ENCODE measurements at regions not wholly inside any gene's neighbourhood (a gene's known extent, or its start where the extent isn't known, plus 50 kb on each side); places are given as distances from the start of the nearest gene placed in this dataset.

GRCh38 chr11:29756871-29757270 lies 260.0 kb downstream of the KCNA4 start:
- no peak for TF ChIP-seq CTCF (IDR thresholded peaks at IDR 0.05; ENCODE audit: low read depth, low read length, missing control alignments)
- H3K4me3 ChIP-seq (replicated peaks; ENCODE audit: low read depth, low read length): no peak overlapping the region
- DNase-seq (ENCODE audit: extremely low read depth, low read depth): no peak

GRCh38 chr11:29755474-29755873 lies 261.4 kb downstream of the KCNA4 start:
- DNase-seq (ENCODE audit: extremely low read depth, low read depth): no peak
- H3K4me3 ChIP-seq (replicated peaks; ENCODE audit: low read depth, low read length): no peak overlapping the region
- no peak for TF ChIP-seq CTCF (IDR thresholded peaks at IDR 0.05; ENCODE audit: low read depth, low read length, missing control alignments)

DNA sequence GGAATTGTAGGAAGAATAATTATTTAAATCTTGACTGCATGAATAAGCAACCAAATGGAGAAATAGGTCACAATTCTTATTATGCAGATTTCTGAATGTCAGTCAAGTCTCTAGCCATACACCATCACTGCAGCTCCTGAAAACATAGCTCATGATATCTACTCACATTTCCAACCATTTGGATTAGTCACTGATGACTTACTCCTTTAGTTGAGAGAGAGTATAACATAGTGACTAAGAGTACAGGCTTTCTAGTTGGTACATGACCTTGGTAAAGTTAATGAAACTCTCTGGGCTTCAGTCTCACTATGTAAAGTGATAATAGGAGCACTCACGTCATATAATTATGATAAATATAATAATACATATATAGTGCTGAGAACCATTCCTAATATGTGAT lies 265.2 kb downstream of the KCNA4 start:
- no peak for TF ChIP-seq CTCF (IDR thresholded peaks at IDR 0.05; ENCODE audit: low read depth, low read length, missing control alignments)
- DNase-seq (ENCODE audit: extremely low read depth, low read depth): no peak
- no peak overlapping the region for H3K4me3 ChIP-seq (replicated peaks; ENCODE audit: low read depth, low read length)

DNA sequence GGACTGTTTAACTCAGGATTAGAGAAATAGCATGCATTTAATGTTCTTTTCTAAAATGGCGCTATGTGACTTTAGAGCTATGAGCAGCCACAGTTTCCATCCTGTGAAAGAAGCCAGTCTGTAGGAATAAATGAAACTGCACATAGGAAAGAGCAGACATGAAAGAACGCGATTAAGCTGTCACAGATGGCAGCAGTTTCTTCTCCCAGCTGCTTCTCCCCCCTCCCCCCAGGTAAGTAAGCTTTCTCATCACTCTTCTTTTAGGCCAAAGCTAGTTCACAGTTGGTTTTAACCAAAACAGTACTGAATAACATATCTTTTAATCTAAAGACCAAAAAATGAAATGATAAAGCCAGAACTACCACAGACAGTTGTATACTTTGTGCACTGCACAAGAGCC lies 266.4 kb downstream of the KCNA4 start:
- no peak for DNase-seq (ENCODE audit: extremely low read depth, low read depth)
- no peak overlapping the region for H3K4me3 ChIP-seq (replicated peaks; ENCODE audit: low read depth, low read length)
- TF ChIP-seq CTCF (IDR thresholded peaks at IDR 0.05; ENCODE audit: low read depth, low read length, missing control alignments): no peak

DNA sequence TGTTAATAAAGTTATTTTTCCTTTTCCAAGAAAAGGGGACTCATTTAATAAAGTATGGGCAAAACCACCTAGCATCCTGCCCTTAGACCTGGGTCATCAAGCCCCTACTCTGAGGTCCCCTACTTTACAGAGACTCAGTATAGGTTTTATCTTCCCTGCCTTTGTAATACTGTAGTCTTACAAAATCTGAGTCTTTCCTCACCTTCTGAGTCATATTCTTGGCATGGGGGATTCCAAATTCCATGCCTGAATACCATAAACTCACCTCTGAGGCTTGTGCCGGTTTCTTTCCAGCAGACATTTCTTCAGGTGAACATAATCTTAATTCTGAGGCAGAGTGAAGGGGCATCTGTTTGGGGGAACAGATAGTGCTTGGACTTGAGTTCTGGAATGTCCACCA lies 282.5 kb downstream of the KCNA4 start:
- TF ChIP-seq CTCF (IDR thresholded peaks at IDR 0.05; ENCODE audit: low read depth, low read length, missing control alignments): no peak
- H3K4me3 ChIP-seq (replicated peaks; ENCODE audit: low read depth, low read length): no peak overlapping the region
- no peak for DNase-seq (ENCODE audit: extremely low read depth, low read depth)

GRCh38 chr11:29713831-29714320 lies 303.0 kb downstream of the KCNA4 start:
- no peak for DNase-seq (ENCODE audit: extremely low read depth, low read depth)
- TF ChIP-seq CTCF (IDR thresholded peaks at IDR 0.05; ENCODE audit: low read depth, low read length, missing control alignments): no peak

DNA sequence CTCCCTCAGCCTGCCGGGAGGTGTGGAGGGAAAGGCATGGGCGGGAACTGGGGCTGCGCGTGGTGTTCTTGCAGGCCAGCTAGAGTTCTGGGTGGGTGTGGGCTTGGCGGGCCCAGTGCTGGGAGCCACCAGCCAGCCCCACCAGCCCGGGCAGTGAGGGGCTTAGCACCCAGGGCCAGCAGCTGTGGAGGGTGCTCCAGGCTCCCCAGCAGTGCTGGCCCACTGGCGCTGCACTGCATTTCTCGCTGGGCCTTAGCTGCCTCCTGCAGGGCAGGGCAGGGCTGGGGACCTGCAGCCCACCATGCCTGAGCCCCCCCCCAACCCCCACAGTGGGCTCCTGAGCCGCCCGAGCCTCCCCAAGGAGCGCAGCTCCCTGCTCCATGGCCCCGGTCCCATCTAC lies 304.2 kb downstream of the KCNA4 start:
- no peak for TF ChIP-seq CTCF (IDR thresholded peaks at IDR 0.05; ENCODE audit: low read depth, low read length, missing control alignments)
- no peak overlapping the region for H3K4me3 ChIP-seq (replicated peaks; ENCODE audit: low read depth, low read length)
- DNase-seq (ENCODE audit: extremely low read depth, low read depth): no peak

More at GRCh38 chr11:29713831-29714320, 303.0 kb downstream of the KCNA4 start:
- no peak overlapping the region for H3K4me3 ChIP-seq (replicated peaks; ENCODE audit: low read depth, low read length)
